ENCODE measurements at regions not wholly inside any gene's neighbourhood (a gene's known extent, or its start where the extent isn't known, plus 50 kb on each side); places are given as distances from the start of the nearest gene placed in this dataset.

DNA sequence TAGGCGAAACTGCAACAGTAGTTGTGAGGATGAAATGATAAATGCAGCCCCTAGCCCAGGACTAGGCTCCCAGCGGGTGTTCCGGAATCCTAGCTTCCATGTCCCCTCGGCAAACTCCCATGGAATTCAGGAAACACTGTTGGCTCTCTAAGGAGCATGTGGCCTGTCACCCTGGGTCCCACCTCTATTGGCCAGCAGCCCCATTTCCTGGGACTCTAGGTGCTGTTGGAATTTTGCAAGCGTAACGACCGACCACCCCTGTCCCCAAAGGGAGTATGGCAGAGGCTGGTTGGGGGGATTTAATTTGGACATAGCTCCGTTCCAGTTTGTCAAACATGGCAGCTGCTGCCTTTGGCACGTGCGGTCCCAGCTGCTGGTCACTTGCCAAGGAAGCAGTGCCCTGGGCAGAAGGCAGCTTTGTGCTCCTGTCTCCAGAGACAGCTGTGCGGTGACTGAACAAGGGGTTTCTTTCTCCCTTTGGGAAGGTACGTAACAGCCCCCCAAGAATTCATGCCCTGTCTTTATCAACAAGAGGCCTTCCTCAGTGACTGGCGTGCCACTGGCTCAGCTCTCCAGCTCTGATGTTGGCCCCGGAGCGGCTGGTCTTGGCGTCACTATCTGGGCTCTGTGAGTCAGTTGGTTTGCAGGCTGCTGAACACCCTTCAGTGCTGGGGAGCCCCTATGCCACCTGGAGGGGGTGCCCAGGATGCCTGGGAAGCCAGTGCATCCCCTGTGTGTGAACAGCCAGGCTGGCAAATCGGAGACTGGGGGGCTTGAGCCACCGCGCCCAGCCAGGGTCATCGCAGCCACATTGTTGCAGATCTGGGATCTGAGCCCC, 235.2 kb upstream of the TNRC6C start:
- Histone ChIP-seq H3K36me3 (no peaks in the 10 kb centered on the region), H3K9me3 (no peaks in the 10 kb centered on the region), H3K4me1 (no peaks in the 10 kb centered on the region), H3K4me3 (no peak overlapping the region), H3K27me3 (no peaks in the 10 kb centered on the region), H3K27ac (no peak overlapping the region)
- intact Hi-C loops (cut with DNase I; ENCODE audit: low total_unique reads): no loop called here
- no peak for DNase-seq
- no peak for TF ChIP-seq POLR2A (IDR thresholded peaks at IDR 0.05)
- TF ChIP-seq, protein P1, sequence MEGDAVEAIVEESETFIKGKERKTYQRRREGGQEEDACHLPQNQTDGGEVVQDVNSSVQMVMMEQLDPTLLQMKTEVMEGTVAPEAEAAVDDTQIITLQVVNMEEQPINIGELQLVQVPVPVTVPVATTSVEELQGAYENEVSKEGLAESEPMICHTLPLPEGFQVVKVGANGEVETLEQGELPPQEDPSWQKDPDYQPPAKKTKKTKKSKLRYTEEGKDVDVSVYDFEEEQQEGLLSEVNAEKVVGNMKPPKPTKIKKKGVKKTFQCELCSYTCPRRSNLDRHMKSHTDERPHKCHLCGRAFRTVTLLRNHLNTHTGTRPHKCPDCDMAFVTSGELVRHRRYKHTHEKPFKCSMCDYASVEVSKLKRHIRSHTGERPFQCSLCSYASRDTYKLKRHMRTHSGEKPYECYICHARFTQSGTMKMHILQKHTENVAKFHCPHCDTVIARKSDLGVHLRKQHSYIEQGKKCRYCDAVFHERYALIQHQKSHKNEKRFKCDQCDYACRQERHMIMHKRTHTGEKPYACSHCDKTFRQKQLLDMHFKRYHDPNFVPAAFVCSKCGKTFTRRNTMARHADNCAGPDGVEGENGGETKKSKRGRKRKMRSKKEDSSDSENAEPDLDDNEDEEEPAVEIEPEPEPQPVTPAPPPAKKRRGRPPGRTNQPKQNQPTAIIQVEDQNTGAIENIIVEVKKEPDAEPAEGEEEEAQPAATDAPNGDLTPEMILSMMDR (IDR thresholded peaks at IDR 0.05): no peak

DNA sequence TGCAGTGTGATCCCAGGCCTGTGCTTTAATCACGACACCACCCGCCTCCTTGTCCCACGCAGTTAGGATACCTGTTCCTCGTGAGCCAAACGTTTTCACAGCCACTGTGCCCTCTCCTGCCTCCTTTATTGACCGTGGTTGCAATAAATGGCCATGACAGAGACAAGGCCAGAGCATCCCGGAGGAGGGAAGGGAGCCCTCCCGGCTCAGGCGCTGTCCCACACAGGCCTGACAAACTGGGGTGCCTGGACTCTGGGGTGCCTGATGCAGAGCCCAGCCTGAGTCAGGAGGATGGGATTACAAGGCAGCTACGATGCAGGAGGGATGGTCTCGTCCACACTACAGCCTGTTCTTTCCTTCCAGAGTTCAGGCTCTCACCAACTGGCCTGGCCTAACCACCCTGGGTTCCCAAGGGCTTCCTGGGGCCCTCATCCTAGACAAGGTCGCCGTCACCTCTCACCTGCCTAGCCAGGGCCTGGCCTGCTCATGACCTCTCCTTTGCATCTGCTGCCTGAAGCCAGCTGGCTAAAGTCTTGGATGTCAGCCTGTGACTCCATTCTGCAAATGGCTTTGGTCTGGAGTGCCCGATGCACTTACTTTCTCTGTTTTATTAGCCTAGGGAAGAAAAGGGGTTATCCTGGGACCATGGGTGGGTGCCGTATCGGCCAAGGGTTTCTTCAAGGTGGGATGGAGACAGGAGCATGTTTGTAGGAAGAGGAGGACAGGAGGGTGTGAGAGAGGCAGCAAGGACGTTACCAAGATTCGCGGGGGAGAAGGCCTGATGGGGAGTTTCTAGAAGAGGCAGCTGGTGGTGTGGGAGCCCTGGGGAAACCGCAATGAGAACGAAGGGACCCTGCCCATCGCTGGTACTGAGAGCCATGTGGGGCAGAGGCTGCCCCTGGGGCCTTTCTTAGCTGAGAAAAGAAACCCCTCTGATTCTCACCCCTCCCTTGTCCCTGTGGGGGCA, 234.3 kb upstream of the TNRC6C start:
- TF ChIP-seq, protein P1 (IDR thresholded peaks at IDR 0.05): no peak
- TF ChIP-seq POLR2A (IDR thresholded peaks at IDR 0.05): no peak
- no peak overlapping the region for H3K4me3 ChIP-seq
- intact Hi-C loops (cut with DNase I; ENCODE audit: low total_unique reads): no loop called here
- no peak for DNase-seq
- H3K4me1 ChIP-seq: no peaks in the 10 kb centered on the region
- no peaks in the 10 kb centered on the region for H3K9me3 ChIP-seq
- H3K27ac ChIP-seq: no peak overlapping the region
- no peaks in the 10 kb centered on the region for H3K27me3 ChIP-seq
- no peaks in the 10 kb centered on the region for H3K36me3 ChIP-seq

GRCh38 chr17:77724876-77725615, 233.5 kb upstream of the TNRC6C start:
- no peaks in the 10 kb centered on the region for H3K4me1 ChIP-seq
- H3K27ac ChIP-seq: no peak overlapping the region
- H3K27me3 ChIP-seq: no peaks in the 10 kb centered on the region
- H3K9me3 ChIP-seq: no peaks in the 10 kb centered on the region
- DNase-seq: no peak
- no peak overlapping the region for H3K4me3 ChIP-seq
- no peaks in the 10 kb centered on the region for H3K36me3 ChIP-seq
- TF ChIP-seq, protein P1 (IDR thresholded peaks at IDR 0.05): no peak
- TF ChIP-seq POLR2A (IDR thresholded peaks at IDR 0.05): no peak
- intact Hi-C loops (cut with DNase I; ENCODE audit: low total_unique reads): no loop called here

- intact Hi-C loops (cut with DNase I; ENCODE audit: low total_unique reads): no loop called here
- no peaks in the 10 kb centered on the region for H3K9me3 ChIP-seq
These were observed 232.7 kb upstream of the TNRC6C start for GRCh38 chr17:77725846-77726245.

More at GRCh38 chr17:77725846-77726245, 232.7 kb upstream of the TNRC6C start:
- Histone ChIP-seq H3K36me3 (no peaks in the 10 kb centered on the region), H3K4me1 (no peaks in the 10 kb centered on the region), H3K4me3 (no peak overlapping the region), H3K27ac (no peak overlapping the region), H3K27me3 (no peaks in the 10 kb centered on the region)
- TF ChIP-seq, protein P1 (IDR thresholded peaks at IDR 0.05): no peak
- no peak for TF ChIP-seq POLR2A (IDR thresholded peaks at IDR 0.05)
- DNase-seq: no peak
